NOMO-1 treated with dmso at 0.1 percent for 144 hours (cell line): ENCODE measurements at regions not wholly inside any gene's neighbourhood (a gene's known extent, or its start where the extent isn't known, plus 50 kb on each side); places are given as distances from the start of the nearest gene placed in this dataset.

Source experiments
- DNase-seq: peaks from one replicate; lab custom pipeline; 2025; ENCODE audit not compliant: unreplicated experiment; lab: John Stamatoyannopoulos, UW

DNA sequence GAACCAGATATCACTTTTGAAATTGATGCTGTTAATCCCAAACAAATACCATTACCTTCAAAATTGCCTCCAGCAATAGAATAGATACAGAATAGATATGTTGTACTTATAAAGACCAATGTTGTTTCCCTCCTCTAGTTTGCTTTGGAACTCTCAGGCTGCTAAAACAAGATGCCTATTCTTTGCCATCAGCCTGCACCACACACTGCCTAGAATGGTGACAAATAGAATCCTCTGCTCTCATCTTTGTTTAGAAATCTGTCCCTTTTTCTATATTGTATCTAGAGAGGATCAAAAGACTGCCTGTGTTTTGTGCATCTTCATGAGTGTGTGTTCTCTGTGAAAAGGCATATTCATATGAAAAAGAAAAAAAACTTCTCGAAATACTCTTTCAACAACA is 349.2 kb upstream of the CCDC54 start:
- DNase-seq = no peak

DNA sequence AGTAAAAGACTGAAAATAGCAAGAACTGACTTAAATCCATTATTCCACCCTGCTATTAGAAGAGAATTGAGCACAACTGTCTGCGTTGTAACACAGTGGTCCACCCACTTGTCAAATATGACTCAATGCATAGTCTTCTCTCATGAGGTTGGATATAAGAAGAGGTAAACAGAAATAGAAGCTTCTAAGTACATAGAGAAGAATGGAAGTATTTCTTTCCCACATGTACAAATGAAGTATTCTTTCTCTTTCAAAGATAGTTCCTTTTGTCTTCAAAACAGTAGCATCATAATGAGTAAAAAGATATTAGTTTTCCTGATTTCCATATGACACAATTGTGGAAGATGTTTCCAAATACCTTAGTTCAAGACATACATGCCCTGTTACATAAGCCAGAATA is 348.6 kb upstream of the CCDC54 start:
- DNase-seq = no peak

DNA sequence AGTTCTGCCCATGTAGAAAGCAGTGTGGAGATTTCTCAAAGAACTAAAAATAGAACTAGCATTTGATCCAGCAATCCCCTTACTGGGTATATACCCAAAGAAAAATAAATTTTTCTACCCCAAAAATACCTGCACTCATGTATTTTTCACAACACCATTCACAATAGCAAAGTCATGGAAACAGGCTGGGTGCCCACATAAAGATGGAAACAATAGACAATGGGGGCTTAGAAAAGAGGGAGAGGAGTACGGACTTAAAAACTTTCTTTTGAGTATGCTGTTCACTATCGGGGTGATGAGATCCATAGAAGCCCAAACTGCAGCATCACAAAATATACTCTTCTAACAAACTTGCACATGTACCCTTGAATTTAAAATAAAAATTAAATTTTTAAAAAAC is 345.1 kb upstream of the CCDC54 start:
- DNase-seq = no peak

DNA sequence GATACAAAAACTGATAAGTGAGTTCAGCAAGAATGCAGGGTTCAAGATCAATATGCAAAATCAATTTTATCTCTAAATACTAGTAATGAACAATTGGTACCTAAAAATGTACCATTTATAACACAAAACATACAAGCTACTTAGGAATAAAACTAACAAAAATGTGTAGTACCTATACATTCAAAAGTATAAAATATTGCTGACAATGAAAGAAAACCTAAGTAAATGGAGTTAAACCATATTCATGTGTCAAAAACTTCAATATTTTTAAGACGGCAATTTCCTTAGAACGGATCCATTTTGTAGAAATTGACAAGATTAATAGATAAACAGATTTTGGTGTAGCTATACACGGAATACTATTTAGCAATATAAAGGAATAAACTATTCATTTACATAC is 343.1 kb upstream of the CCDC54 start:
- no peak for DNase-seq

DNA sequence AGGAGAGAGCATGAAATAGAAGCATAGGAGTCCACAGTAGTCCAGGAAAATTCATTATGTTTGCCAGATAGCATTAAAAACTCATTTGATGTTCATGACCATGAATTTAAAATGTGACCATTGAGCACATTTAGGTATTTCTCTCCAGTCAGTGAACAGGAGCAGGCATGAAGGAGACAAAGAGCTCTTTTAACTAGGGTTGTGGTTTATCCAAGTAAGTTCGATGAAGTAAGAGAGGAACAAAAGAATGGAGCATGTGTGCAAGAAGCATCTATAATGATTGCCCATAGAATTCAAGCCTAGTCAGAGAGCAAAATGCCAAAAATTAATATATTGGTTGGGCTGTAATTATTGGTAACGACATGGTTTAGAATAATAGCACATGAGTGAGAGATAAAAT is 342.1 kb upstream of the CCDC54 start:
- no peak for DNase-seq

DNA sequence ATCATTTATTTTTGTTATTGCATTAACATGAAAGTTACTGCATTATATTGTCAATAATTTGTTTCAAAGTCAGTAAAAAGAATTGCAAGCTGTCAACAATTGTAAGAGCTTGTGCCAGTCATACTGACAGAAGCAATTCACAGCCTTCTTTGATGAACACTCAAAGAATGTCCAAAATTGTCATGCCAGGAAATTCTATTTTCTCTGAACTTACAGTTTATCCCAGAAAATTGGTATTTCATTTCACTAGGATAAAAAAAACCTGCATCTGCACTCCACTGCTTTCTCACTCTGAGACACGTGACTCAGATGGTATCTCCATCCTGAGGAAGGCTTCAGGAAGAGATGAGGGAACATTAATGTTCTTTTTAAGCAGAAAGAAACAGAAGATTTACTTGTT is 332.6 kb upstream of the CCDC54 start:
- DNase-seq = no peak

DNA sequence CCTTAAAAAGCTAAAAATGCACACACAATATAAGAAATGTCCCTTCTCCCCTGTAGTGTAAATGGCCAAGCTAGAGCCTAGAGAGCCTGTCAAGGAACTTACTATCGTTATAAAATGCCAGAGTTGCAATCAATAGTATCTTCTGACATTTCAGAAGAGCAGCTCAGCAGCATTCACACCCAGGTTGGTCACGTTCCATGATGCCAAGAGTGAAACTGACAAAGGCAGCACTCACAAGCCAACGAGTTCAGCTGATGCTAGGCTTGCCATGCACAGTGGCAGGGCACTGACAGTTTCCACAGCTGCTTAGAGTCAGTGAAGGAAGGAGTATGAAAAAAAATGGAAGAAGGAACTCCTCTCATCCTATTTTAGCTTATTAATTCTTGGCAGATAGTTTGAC is 331.4 kb upstream of the CCDC54 start:
- no peak for DNase-seq

DNA sequence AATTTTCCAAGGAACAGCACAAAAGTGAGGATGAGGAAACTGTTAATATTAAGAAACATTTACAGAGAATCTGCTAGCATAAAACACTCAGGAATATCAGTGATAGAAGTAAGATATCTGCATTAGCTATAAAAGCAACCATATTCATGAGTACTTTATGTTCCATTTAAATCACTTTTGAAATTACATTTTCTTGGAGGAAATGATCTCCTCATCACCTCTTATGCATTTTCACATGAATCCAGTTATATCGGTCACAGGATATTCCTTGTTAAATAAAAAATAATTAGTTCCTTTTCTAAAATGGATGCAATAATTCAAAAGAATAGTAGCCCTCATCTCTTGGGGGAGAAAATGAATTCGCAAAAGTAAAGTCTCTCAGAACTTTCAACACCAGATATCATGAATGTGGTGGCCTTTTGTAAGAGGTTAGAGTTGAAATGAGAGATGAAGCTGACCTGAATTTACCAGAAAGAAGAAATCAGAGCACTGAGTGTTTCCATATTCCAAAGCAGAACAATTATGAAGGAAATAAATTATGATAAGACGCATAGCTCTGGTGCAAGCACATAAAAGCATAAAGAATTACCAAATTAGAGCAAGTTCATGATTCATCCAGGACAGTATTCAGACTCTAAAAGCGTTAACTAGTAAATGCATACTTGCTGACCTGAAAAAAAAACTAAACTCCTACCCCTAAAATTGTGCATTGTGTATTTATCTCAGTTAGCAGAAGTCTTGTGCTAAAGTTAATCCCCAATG is 321.9 kb upstream of the CCDC54 start:
- DNase-seq = no peak

DNA sequence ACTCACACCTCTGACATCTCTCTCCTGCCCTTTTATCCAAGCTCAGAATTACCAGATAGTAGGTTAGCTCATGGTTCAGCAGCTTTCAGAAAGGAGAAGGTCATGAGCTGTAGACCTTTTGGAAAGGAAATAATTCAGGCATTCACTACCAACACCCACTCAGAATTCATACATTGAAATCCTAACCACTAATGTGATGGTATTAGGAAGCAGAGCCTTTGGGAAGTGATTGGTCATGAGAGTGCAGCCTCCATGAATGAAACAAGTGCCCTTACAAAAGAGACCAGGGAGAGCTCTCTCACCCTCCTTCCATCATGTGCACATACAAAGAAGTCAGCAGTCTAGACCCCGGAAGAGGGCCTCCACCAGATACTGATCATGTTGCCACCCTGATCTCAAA is 315.8 kb upstream of the CCDC54 start:
- DNase-seq = no peak

DNA sequence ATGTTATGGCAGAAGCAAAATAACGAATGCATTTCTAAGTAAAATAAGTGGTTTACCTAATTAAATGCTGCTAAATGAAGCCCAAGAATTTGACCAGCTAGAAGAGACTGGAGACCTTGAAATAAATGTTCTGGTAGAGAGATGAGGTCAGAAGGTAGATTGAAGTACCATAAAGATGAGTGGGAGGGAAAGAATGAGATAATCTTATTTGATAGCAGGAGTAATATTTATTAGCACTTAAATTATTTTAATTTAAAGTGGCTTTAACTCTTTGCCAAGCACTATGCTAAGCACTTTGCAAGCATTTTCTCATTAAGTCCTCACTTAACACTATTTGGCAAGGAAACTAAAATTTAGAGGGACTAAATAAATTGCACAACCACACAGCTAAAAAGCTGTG is 314.9 kb upstream of the CCDC54 start:
- DNase-seq = no peak

DNA sequence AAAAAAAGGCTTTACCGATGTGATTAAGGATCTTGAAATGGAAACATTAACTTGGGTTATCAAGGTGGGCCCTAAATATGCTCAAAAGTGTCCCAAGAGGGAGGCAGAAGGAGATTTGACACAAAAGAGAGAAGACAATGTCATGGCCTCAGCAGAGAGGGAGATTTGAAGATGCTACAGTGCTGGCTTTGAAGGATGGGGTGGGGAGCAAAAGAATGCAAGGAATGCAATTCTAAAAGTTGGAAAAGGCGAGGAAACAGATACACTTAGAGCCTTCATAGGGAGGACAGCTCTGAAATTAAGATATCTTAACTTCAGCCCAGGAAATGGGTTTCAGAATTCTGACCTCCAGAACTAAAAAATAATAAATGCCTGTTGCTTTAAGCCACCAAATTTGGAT is 314.5 kb upstream of the CCDC54 start:
- DNase-seq = no peak

DNA sequence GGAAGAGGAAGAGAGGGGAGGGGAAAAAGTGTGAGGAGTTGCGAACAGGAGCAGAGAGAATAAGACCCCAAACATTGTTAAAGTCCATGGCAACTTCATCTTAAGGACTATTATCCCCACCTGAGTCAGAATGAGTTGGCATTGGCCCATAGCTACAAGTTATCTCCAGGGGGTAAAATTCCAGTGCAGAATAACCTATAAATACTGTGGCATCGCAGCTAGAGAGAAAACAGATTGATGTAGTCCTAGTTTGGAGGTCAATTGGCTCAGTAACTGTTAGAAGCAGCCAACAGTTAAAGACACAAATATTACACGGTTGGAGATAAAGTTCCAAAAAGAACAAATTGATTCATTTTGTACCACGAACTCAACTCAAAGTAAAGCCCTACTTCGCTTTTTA is 313.9 kb upstream of the CCDC54 start:
- DNase-seq = no peak

DNA sequence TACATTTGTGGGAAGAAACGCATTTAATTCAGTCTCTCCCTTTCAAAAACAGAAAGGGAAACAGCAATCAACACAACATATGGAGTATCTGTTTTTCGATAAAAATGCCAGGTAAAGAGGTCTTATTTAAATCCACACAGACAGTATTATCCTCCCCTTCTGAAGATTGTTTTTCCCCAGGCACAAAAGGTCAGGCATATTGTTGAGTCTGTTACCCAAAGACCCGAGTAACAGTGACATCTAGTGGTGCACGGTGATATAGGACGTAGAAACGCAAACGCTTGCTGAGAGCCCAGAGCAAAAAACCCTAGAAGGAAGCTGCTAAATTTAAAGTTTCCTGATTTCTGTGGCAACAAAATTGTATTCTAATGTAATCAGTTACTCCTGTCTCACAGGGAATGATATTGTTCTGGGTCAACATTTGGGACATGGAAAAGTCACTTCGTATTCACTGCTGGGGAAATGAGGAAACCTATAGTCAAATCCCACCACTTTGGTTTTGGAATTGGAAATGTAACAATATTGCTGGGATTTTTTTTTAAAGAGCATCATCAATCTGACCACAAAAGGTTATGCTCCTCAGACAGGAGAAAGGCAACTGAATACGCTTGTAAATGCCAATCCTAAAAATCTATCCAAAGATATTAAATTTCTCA is 312.7 kb upstream of the CCDC54 start:
- DNase-seq = peak; percentile 18

DNA sequence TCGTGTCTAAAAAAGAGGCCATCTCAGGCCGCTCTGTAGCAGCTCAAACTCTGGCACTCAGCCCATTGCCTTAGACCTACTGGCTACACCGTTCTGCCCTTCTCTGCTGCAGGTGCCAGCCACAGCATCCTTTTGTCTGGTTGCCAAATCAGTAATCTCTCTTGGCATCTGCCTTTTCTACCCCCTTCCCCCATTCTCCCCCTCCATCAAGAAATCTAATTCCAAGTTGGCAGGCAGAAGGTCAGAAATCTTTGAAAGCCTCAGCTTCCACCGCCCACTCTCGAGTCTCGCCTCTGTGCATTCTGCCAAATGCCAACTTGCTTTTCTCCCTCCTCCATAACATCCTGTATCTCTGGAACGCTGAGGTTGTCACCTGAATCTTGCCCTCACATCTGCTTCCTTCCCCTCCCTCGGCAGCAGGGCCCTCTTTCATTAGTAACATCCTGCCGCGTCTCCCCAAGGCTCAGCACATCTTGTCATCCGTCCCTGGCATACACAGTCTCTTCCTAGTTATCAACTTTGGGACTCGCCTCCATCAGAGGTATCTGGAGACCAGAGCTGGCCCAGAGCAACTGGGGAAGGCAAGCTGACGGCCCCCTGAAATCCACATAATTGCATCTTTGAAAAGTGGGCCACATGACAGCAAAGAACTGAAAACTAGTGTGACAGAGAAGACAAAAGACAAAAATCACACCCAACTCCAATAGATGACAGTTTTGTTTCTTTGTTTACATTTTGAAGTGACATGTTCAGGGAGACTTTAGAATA is 312.0 kb upstream of the CCDC54 start:
- DNase-seq = no peak

DNA sequence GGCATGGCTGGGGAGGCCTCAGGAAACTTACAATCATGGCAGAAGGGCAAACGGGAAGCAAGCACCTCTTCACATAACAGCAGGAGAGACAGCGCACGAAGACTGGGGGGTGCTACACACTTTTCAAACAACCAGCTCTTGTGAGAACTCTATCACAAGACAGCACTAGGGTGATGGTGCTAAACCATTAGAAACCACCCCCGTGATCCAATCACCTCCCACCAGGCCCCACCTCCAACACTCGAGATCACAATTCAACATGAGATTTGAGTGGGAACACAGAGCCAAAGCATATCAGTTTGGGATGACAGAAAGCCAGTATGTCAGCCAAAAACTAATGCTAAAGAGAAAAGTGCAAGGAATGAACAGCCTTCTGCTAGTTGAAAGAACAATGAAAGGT is 309.8 kb upstream of the CCDC54 start:
- DNase-seq = no peak

DNA sequence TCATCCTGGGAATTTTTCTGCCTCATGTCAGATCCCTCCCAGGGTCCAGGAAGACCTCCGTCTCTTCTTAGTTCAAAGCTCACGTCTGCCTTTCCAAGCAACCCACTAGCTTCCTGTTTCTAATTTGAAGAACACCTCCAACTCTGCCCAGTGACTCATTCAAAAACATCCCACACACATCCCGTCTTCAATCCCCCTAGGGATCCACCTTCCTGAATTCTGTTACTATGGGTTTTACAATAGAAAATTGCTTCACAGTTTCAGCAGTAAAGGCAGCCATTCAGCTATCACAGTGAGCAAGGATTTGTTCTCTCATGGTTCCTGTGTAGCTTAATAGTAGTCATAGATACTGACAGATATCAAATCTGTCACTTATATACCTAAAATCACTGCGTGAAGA is 308.3 kb upstream of the CCDC54 start:
- no peak for DNase-seq

DNA sequence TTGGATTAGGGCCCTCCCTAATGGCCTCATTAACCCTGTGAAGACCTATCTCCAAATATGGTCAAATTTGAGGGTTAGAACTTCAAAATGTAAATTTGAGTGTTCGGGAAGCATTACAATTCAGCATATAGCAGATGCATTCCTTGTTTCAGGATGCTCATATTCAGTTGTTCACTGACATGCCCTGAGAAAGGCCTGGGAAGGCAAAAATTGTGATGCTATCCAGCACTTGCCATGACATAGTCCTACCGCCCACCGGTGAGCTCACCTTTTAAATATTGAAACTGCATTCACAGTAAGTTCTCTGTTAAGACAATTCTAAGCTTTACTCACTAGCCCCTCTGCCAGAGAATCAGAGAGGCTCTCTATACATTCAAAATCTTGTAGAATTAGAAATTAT is 300.3 kb upstream of the CCDC54 start:
- DNase-seq = no peak

DNA sequence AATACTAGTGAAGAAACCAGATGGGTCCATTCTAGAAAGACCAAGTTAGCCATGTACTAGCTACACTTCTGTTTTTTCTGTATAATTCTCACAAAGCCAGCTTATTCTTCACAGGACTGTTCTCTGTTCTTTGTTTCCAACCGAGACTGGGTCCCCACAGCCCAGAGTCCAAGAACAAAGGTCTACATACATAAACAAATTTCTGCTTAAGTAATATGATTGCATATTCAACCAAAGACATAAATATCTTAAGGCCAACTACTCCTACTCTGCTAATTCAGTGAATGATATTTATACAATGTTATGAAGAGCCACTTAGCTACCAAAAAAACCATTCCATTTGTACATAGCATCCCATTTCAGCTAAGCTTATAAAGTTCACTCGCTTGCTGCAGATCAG is 299.8 kb upstream of the CCDC54 start:
- DNase-seq = no peak

DNA sequence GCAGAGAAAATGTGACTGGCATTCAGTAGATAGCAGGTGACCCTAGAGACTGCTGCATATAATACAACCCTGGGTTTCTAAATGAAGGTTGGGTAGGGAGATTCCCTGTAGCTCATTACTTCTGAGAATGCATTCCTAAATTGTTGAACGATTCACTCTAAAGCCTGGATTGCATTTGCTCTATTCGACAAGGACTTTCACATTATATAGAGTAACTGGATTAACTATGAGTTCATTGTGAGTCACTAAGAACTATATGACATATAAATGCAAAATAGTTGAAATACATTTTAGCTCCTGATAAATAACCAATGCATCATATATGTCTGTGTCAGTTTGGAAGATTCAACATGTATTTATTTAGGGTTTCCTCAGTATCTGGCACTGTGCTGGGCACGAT is 294.7 kb upstream of the CCDC54 start:
- DNase-seq = no peak

DNA sequence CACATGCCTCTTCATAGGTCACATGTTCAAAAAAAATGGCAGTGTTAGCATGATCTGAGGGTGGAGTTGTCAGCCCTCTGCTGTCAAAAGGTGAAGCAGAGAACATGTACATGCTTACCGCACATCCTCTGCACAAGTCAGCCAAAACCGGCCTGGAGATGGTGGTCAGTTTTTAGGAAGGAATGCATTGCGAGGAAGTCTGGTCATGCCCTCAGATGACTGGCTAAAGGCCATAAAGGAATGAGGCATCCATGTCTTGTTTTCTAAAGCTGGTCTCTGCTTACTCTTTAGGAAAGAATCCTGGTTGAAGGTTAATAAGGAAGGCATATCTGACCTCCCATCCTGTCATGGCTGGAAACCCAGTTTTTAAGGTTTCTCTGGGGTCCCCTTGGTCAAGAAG is 292.0 kb upstream of the CCDC54 start:
- no peak for DNase-seq

DNA sequence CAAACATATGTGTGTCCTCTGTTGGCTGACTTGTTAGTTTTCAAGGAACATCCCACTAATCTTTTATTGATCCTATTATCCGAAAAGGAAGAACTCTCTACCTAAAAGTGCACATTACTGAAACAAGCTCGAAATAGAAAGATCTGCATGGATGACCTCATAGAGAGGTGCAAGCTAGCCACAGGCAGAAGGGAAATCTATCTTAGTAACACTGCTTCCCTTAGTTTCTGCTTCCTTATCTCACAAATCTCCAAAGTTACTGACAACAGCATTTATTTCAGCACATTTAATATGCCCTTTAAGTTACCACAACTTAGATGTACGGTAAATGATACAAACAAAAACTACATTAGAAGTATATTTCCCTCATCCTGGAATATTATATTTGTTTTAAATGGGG is 285.1 kb upstream of the CCDC54 start:
- no peak for DNase-seq

DNA sequence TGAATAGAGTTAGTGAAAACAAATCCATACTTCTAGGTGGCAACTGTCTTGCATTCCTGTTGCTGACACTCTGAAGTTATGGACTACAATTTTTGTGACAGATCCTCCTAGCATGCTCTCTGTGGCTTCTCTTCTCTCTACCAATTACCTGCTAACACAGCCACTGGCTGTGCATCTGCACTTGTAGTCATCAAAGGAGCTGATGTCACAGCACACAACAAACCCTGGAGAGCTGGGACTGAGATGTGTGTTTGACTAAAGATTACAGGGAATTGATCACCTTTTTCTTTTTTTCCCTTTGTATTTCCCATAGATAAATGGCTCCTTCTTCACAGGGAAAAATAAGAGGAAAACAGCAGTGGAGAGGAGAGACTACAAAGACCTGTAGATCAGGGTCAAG is 278.4 kb upstream of the CCDC54 start:
- DNase-seq = no peak
